GM23338 (cell line): ENCODE measurements at regions not wholly inside any gene's neighbourhood (a gene's known extent, or its start where the extent isn't known, plus 50 kb on each side); places are given as distances from the start of the nearest gene placed in this dataset.
A peak's percentile ranks its signal among the peaks of the same experiment; 100 is the strongest.

Source experiments
- ATAC-seq: fragments of 200-7000 bp; cut with Tn5 transposase; 3 replicates; pipeline ENCODE4 v1.9.1; 2020
- DNase-seq: peaks from one replicate; pipeline ENCODE4 v3.0.0-alpha.2; 2015; ENCODE audit warnings: low spot score
- H2AFZ ChIP-seq: fragments of 200-600 bp; sonication (generic); 2 replicates; pipeline ENCODE4 v1.8.0; 2016; ENCODE audit warnings: antibody characterized with exemption, mild to moderate bottlenecking, moderate library complexity
- H3F3A ChIP-seq: fragments of 200-600 bp; sonication (generic); replicated peaks from 2 replicates; pipeline ENCODE4 v1.8.0; 2017; ENCODE audit warnings: antibody characterized with exemption, mixed run types, low read depth
- H3K27ac ChIP-seq: fragments of 200-600 bp; sonication (generic); 2 replicates; pipeline ENCODE4 v1.6.1; 2016; ENCODE audit warnings: low read depth
- H3K27me3 ChIP-seq: fragments of 200-600 bp; sonication (generic); 2 replicates; pipeline ENCODE4 v1.8.0; 2016; ENCODE audit warnings: mild to moderate bottlenecking, mixed run types, moderate library complexity; ENCODE audit not compliant: insufficient read depth
- H3K36me3 ChIP-seq: fragments of 200-600 bp; sonication (generic); 2 replicates; pipeline ENCODE4 v1.8.0; 2016; ENCODE audit warnings: mild to moderate bottlenecking; ENCODE audit not compliant: insufficient read depth
- H3K4me1 ChIP-seq: fragments of 200-600 bp; sonication (generic); 2 replicates; pipeline ENCODE4 v1.8.0; 2016; ENCODE audit warnings: mild to moderate bottlenecking, moderate library complexity; ENCODE audit not compliant: insufficient read depth
- H3K4me2 ChIP-seq: fragments of 200-600 bp; sonication (generic); 2 replicates; pipeline ENCODE4 v1.7.1; 2017; ENCODE audit warnings: mixed run types
- H3K4me3 ChIP-seq: fragments of 200-600 bp; sonication (generic); 2 replicates; pipeline ENCODE4 v1.6.1; 2016; ENCODE audit warnings: mixed run types
- H3K79me2 ChIP-seq: fragments of 200-600 bp; sonication (generic); replicated peaks from 2 replicates; pipeline ENCODE4 v1.8.0; 2017; ENCODE audit warnings: mild to moderate bottlenecking; ENCODE audit not compliant: insufficient read depth
- H3K9me2 ChIP-seq: fragments of 200-600 bp; sonication (generic); 2 replicates; pipeline ENCODE4 v1.8.0; 2017; ENCODE audit not compliant: insufficient read depth
- H4K20me1 ChIP-seq: fragments of 200-600 bp; sonication (generic); replicated peaks from 2 replicates; pipeline ENCODE4 v1.8.0; 2017; ENCODE audit warnings: mild to moderate bottlenecking; ENCODE audit not compliant: insufficient read depth
- H3K27ac Mint-ChIP-seq: 2 replicates; pipeline ENCODE4 v1.8.0; 2020; ENCODE audit warnings: inconsistent platforms, mild to moderate bottlenecking, moderate library complexity, mixed read lengths
- H3K27me3 Mint-ChIP-seq: 3 replicates; pipeline ENCODE4 v1.8.0; 2022; ENCODE audit warnings: low read depth, mild to moderate bottlenecking, moderate library complexity, mixed read lengths, inconsistent platforms; ENCODE audit not compliant: insufficient read depth, poor library complexity
- H3K36me3 Mint-ChIP-seq: 3 replicates; pipeline ENCODE4 v1.8.0; 2021; ENCODE audit warnings: low read depth, mild to moderate bottlenecking, inconsistent platforms, moderate library complexity, mixed read lengths
- H3K4me1 Mint-ChIP-seq: 3 replicates; pipeline ENCODE4 v1.8.0; 2020; ENCODE audit warnings: mild to moderate bottlenecking, inconsistent platforms, mixed read lengths
- H3K4me3 Mint-ChIP-seq: 3 replicates; pipeline ENCODE4 v1.8.0; 2021; ENCODE audit warnings: moderate library complexity, mild to moderate bottlenecking, inconsistent platforms, mixed read lengths
- H3K9me3 Mint-ChIP-seq: 3 replicates; pipeline ENCODE4 v1.8.0; 2020; ENCODE audit warnings: moderate library complexity, mild to moderate bottlenecking, inconsistent platforms, mixed read lengths
- EZH2 ChIP-seq: fragments of 200-600 bp; sonication (generic); IDR thresholded peaks from one replicate; pipeline ENCODE4 v1.8.0; 2017; ENCODE audit warnings: antibody characterized with exemption, mild to moderate bottlenecking, low read depth; ENCODE audit not compliant: unreplicated experiment
- JUNB ChIP-seq: IDR thresholded peaks from one replicate; pipeline ENCODE4 v1.6.1; 2016; ENCODE audit warnings: antibody characterized with exemption; ENCODE audit not compliant: unreplicated experiment
- NANOG ChIP-seq: IDR thresholded peaks from 2 replicates; pipeline ENCODE4 v1.6.1; 2016; ENCODE audit warnings: antibody characterized with exemption, borderline replicate concordance
- STAT1 ChIP-seq: IDR thresholded peaks from one replicate; pipeline ENCODE4 v1.6.1; 2016; ENCODE audit warnings: antibody characterized with exemption; ENCODE audit not compliant: unreplicated experiment
- ZNF114 ChIP-seq: fragments of 250-450 bp; sonication (Bioruptor Pico); IDR thresholded peaks from 2 replicates; pipeline ENCODE4 v1.5.0; 2020; ENCODE audit warnings: mild to moderate bottlenecking, moderate library complexity
- TF ChIP-seq, protein P1 (sequence below): IDR thresholded peaks from one replicate; pipeline ENCODE4 v1.6.1; 2018; ENCODE audit warnings: antibody characterized with exemption; ENCODE audit not compliant: unreplicated experiment
- TF ChIP-seq, protein P2 (sequence below), 2 experiments: fragments of 200-600 bp in 1 of 2; sonication (generic) in 1 of 2; conservative IDR thresholded peaks; 2 replicates each; pipeline versions ENCODE4 v1.5.1 to v1.6.1; 2016 to 2017; ENCODE audit warnings: antibody characterized with exemption in 2 of 2, low read depth in 2 of 2, mild to moderate bottlenecking in 2 of 2, moderate library complexity in 1 of 2

DNA sequence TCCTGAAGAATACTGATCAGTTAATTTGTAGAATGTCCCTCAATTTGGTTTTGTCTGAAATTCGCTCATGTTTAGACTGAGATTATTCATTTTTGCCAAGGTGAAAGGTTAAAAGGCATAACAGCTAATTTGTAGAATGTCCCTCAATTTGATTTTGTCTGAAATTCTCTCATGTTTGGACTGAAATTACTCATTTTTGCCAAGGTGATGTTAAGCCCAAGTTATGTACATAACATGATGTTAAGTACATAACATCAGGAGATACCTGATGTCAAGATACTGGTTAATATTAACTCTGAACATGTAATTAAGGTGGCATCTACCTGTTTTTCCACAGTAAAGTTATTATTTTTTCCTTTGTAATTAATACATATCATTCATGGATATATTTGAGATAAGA, 243.4 kb upstream of the PMFBP1 start (continued):
- TF ChIP-seq, protein P1, sequence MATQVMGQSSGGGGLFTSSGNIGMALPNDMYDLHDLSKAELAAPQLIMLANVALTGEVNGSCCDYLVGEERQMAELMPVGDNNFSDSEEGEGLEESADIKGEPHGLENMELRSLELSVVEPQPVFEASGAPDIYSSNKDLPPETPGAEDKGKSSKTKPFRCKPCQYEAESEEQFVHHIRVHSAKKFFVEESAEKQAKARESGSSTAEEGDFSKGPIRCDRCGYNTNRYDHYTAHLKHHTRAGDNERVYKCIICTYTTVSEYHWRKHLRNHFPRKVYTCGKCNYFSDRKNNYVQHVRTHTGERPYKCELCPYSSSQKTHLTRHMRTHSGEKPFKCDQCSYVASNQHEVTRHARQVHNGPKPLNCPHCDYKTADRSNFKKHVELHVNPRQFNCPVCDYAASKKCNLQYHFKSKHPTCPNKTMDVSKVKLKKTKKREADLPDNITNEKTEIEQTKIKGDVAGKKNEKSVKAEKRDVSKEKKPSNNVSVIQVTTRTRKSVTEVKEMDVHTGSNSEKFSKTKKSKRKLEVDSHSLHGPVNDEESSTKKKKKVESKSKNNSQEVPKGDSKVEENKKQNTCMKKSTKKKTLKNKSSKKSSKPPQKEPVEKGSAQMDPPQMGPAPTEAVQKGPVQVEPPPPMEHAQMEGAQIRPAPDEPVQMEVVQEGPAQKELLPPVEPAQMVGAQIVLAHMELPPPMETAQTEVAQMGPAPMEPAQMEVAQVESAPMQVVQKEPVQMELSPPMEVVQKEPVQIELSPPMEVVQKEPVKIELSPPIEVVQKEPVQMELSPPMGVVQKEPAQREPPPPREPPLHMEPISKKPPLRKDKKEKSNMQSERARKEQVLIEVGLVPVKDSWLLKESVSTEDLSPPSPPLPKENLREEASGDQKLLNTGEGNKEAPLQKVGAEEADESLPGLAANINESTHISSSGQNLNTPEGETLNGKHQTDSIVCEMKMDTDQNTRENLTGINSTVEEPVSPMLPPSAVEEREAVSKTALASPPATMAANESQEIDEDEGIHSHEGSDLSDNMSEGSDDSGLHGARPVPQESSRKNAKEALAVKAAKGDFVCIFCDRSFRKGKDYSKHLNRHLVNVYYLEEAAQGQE = no peak
- TF ChIP-seq NANOG = no peak
- TF ChIP-seq, protein P2, sequence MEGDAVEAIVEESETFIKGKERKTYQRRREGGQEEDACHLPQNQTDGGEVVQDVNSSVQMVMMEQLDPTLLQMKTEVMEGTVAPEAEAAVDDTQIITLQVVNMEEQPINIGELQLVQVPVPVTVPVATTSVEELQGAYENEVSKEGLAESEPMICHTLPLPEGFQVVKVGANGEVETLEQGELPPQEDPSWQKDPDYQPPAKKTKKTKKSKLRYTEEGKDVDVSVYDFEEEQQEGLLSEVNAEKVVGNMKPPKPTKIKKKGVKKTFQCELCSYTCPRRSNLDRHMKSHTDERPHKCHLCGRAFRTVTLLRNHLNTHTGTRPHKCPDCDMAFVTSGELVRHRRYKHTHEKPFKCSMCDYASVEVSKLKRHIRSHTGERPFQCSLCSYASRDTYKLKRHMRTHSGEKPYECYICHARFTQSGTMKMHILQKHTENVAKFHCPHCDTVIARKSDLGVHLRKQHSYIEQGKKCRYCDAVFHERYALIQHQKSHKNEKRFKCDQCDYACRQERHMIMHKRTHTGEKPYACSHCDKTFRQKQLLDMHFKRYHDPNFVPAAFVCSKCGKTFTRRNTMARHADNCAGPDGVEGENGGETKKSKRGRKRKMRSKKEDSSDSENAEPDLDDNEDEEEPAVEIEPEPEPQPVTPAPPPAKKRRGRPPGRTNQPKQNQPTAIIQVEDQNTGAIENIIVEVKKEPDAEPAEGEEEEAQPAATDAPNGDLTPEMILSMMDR (conservative IDR thresholded peaks at IDR 0.05; ENCODE audit: low read depth in 2 of 2) = no peak
- no peak for TF ChIP-seq EZH2
- no peak for TF ChIP-seq ZNF114 (CRISPR knock-in tag)
- TF ChIP-seq STAT1 = no peak

DNA sequence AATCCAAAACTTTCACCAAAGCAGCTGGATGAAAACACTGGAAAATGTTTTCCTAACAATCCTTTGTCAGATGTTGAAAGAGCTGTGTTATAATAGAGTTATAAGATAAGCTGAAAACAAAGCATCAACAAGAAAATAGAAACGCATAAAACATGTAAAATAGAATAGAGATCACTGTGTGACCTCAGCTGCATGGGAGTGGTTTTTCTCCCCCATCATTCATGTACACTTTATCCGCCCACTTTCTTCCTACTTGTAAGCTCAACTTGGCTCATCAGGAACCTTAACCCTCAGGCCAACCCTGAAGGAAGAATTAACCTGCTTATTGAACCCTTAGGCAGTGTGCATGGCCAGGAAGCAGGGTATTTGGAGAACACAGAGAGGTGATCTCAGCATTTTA, 238.5 kb upstream of the PMFBP1 start:
- Mint-ChIP-seq H3K4me3 (no peak overlapping the region), H3K9me3 (no peaks in the 10 kb centered on the region), H3K36me3 (peaks cover 5% of the 10 kb centered on the region; the same call in 1 of the 3 replicates), H3K27ac (peak overlapping the region; percentile 60; the same call in 1 of the 2 replicates), H3K4me1 (peaks cover 13% of the 10 kb centered on the region; the same call in 2 of the 3 replicates), H3K27me3 (no peaks in the 10 kb centered on the region)
- Histone ChIP-seq H3K4me2 (no peak overlapping the region), H4K20me1 (no peaks in the 10 kb centered on the region), H2AFZ (no peak overlapping the region), H3K27ac (no peak overlapping the region), H3K4me1 (peaks cover 13% of the 10 kb centered on the region), H3K4me3 (no peak overlapping the region), H3K36me3 (no peaks in the 10 kb centered on the region), H3K79me2 (no peaks in the 10 kb centered on the region), H3F3A (no peaks in the 10 kb centered on the region), H3K9me2 (no peaks in the 10 kb centered on the region), H3K27me3 (no peaks in the 10 kb centered on the region)
- DNase-seq (no peak), ATAC-seq (no peak)
- TF ChIP-seq JUNB (no peak), ZNF114 (CRISPR knock-in tag) (no peak), NANOG (no peak)
- TF ChIP-seq, protein P2 (conservative IDR thresholded peaks at IDR 0.05; ENCODE audit: low read depth in 2 of 2) = no peak
